ENCODE measurements at regions not wholly inside any gene's neighbourhood (a gene's known extent, or its start where the extent isn't known, plus 50 kb on each side); places are given as distances from the start of the nearest gene placed in this dataset.

DNA sequence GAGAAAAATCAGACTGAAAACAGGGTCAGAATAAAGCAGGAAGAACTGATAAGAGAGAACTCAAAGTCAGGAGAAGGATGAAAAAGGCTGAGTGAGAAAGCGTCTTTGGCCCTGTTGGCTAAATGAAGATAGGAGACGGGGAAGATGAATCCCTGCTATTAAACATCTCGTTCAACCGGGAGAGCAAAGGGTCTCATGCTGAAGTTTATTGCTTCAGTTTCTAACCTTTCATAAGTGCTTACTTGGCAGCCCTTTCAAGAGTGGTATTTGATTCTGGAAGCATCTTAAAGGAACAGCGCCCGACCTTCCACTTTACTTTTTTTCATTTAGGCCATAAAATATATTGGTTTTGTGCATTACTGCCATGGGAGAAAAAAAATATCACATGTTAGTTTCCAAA is 288.3 kb upstream of the RBFOX1 start:
- TF ChIP-seq, protein P1, sequence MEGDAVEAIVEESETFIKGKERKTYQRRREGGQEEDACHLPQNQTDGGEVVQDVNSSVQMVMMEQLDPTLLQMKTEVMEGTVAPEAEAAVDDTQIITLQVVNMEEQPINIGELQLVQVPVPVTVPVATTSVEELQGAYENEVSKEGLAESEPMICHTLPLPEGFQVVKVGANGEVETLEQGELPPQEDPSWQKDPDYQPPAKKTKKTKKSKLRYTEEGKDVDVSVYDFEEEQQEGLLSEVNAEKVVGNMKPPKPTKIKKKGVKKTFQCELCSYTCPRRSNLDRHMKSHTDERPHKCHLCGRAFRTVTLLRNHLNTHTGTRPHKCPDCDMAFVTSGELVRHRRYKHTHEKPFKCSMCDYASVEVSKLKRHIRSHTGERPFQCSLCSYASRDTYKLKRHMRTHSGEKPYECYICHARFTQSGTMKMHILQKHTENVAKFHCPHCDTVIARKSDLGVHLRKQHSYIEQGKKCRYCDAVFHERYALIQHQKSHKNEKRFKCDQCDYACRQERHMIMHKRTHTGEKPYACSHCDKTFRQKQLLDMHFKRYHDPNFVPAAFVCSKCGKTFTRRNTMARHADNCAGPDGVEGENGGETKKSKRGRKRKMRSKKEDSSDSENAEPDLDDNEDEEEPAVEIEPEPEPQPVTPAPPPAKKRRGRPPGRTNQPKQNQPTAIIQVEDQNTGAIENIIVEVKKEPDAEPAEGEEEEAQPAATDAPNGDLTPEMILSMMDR (conservative IDR thresholded peaks at IDR 0.05; ENCODE audit: low read depth, low read length) = no peak
- no peak for TF ChIP-seq EZH2phosphoT487 (IDR thresholded peaks at IDR 0.05; ENCODE audit: borderline replicate concordance, low read length)
